ENCODE measurements at regions not wholly inside any gene's neighbourhood (a gene's known extent, or its start where the extent isn't known, plus 50 kb on each side); places are given as distances from the start of the nearest gene placed in this dataset.
A peak's percentile ranks its signal among the peaks of the same experiment; 100 is the strongest.

GRCh38 chr20:50259705-50260478 lies 69.3 kb downstream of the CEBPB start:
- H3K36me3 ChIP-seq (ENCODE audit: control insufficient read depth in 4 of 4, insufficient read depth in 4 of 4, low read length in 3 of 4), result no peaks in the 10 kb centered on the region
- no peaks in the 10 kb centered on the region for H3K27me3 ChIP-seq (replicated peaks in 2 of 5; ENCODE audit: control insufficient read depth in 4 of 5, insufficient read depth in 5 of 5, low read length in 4 of 5)
- peak in 2 of 3 donors; percentile 44 to 48 for DNase-seq
- H3K27ac ChIP-seq (ENCODE audit: insufficient read depth in 1 of 2, low read depth in 1 of 2, low read length in 2 of 2, poor library complexity in 1 of 2, severe bottlenecking in 2 of 2), result no peak overlapping the region
- WGBS (ENCODE audit: insufficient coverage), result 22% methylated on average over 9 of the region's 9 CpGs
- ChIA-PET CTCF (interaction anchor here (1.1 to 1.6 kb wide), 5 partner anchors 11 to 319 kb away, joined by 3 to 4 read pairs (median 3); partner anchors contain the start of gene CEBPB), POLR2A (interaction anchor here (1.5 kb wide), 1 partner anchor 11 kb away, joined by 4 read pairs; no protein-coding TSS in a partner anchor)
- no peaks in the 10 kb centered on the region for H3K9me3 ChIP-seq (ENCODE audit: control extremely low read depth in 1 of 5, control insufficient read depth in 4 of 5, insufficient read depth in 2 of 5, low read depth in 1 of 5, low read length in 4 of 5)
- peak overlapping the region in 1 of 7 experiments; percentile 36 for H3K4me3 ChIP-seq (ENCODE audit: control insufficient read depth in 1 of 7, extremely low read depth in 1 of 7, insufficient read depth in 4 of 7, low read depth in 2 of 7, low read length in 6 of 7)
- H3K4me1 ChIP-seq (ENCODE audit: control extremely low read depth in 1 of 4, control insufficient read depth in 4 of 4, insufficient read depth in 4 of 4, low read length in 3 of 4), result peaks cover 3 to 35% (median 28%) of the 10 kb centered on the region in 4 experiments

- Histone ChIP-seq H3K36me3 (ENCODE audit: control insufficient read depth in 4 of 4, insufficient read depth in 4 of 4, low read length in 3 of 4) (no peaks in the 10 kb centered on the region), H3K4me3 (ENCODE audit: control insufficient read depth in 1 of 7, extremely low read depth in 1 of 7, insufficient read depth in 4 of 7, low read depth in 2 of 7, low read length in 6 of 7) (peak overlapping the region in 1 of 7 experiments; percentile 36), H3K4me1 (ENCODE audit: control extremely low read depth in 1 of 4, control insufficient read depth in 4 of 4, insufficient read depth in 4 of 4, low read length in 3 of 4) (peaks cover 3 to 39% (median 28%) of the 10 kb centered on the region in 4 experiments), H3K27me3 (replicated peaks in 2 of 5; ENCODE audit: control insufficient read depth in 4 of 5, insufficient read depth in 5 of 5, low read length in 4 of 5) (no peaks in the 10 kb centered on the region), H3K27ac (ENCODE audit: insufficient read depth in 1 of 2, low read depth in 1 of 2, low read length in 2 of 2, poor library complexity in 1 of 2, severe bottlenecking in 2 of 2) (peak overlapping the region in 1 of 2 experiments; percentile 49), H3K9me3 (ENCODE audit: control extremely low read depth in 1 of 5, control insufficient read depth in 4 of 5, insufficient read depth in 2 of 5, low read depth in 1 of 5, low read length in 4 of 5) (no peaks in the 10 kb centered on the region)
- 22% methylated on average over 6 of the region's 8 CpGs for WGBS (ENCODE audit: insufficient coverage)
- peak; percentile 57 to 92 (median 90) for DNase-seq
- ChIA-PET POLR2A (interaction anchor here (0.6 to 1.5 kb wide), 2 partner anchors 10 to 1527 kb away, joined by 3 to 4 read pairs; no protein-coding TSS in a partner anchor), CTCF (interaction anchor here (1.0 to 1.5 kb wide), 4 partner anchors 13 to 319 kb away, joined by 3 to 4 read pairs (median 4); partner anchors contain the start of gene CEBPB)
Observed at GRCh38 chr20:50260479-50261221, 70.0 kb downstream of the CEBPB start.

GRCh38 chr20:50261471-50262212 lies 71.0 kb downstream of the CEBPB start:
- ChIA-PET POLR2A (interaction anchor here (0.6 kb wide), 1 partner anchor 1526 kb away, joined by 3 read pairs; no protein-coding TSS in a partner anchor), CTCF (interaction anchor here (1.0 kb wide), 1 partner anchor 73 kb away, joined by 4 read pairs; no protein-coding TSS in a partner anchor)
- Histone ChIP-seq H3K27ac (ENCODE audit: insufficient read depth in 1 of 2, low read depth in 1 of 2, low read length in 2 of 2, poor library complexity in 1 of 2, severe bottlenecking in 2 of 2) (peak overlapping the region in 1 of 2 experiments; percentile 49), H3K4me1 (ENCODE audit: control extremely low read depth in 1 of 4, control insufficient read depth in 4 of 4, insufficient read depth in 4 of 4, low read length in 3 of 4) (peaks cover 3 to 41% (median 28%) of the 10 kb centered on the region in 4 experiments), H3K9me3 (ENCODE audit: control extremely low read depth in 1 of 5, control insufficient read depth in 4 of 5, insufficient read depth in 2 of 5, low read depth in 1 of 5, low read length in 4 of 5) (no peaks in the 10 kb centered on the region), H3K4me3 (ENCODE audit: control insufficient read depth in 1 of 7, extremely low read depth in 1 of 7, insufficient read depth in 4 of 7, low read depth in 2 of 7, low read length in 6 of 7) (no peak overlapping the region), H3K36me3 (ENCODE audit: control insufficient read depth in 4 of 4, insufficient read depth in 4 of 4, low read length in 3 of 4) (no peaks in the 10 kb centered on the region), H3K27me3 (replicated peaks in 2 of 5; ENCODE audit: control insufficient read depth in 4 of 5, insufficient read depth in 5 of 5, low read length in 4 of 5) (no peaks in the 10 kb centered on the region)
- DNase-seq, result no peak
- WGBS (ENCODE audit: insufficient coverage), result 81% methylated on average over 3 of the region's 7 CpGs

GRCh38 chr20:50263831-50264230 lies 73.2 kb downstream of the CEBPB start:
- CTCF ChIA-PET, result interaction anchor here (1.4 to 2.0 kb wide), 2 partner anchors 64 to 84 kb away, joined by 3 to 5 read pairs; no protein-coding TSS in a partner anchor
- 100% methylated on average over 2 of the region's 3 CpGs for WGBS (ENCODE audit: insufficient coverage)
- Histone ChIP-seq H3K36me3 (ENCODE audit: control insufficient read depth in 4 of 4, insufficient read depth in 4 of 4, low read length in 3 of 4) (no peaks in the 10 kb centered on the region), H3K4me3 (ENCODE audit: control insufficient read depth in 1 of 7, extremely low read depth in 1 of 7, insufficient read depth in 4 of 7, low read depth in 2 of 7, low read length in 6 of 7) (no peak overlapping the region), H3K27me3 (replicated peaks in 2 of 5; ENCODE audit: control insufficient read depth in 4 of 5, insufficient read depth in 5 of 5, low read length in 4 of 5) (no peaks in the 10 kb centered on the region), H3K4me1 (ENCODE audit: control extremely low read depth in 1 of 4, control insufficient read depth in 4 of 4, insufficient read depth in 4 of 4, low read length in 3 of 4) (peaks cover 3 to 41% (median 29%) of the 10 kb centered on the region in 4 experiments), H3K27ac (ENCODE audit: insufficient read depth in 1 of 2, low read depth in 1 of 2, low read length in 2 of 2, poor library complexity in 1 of 2, severe bottlenecking in 2 of 2) (no peak overlapping the region), H3K9me3 (ENCODE audit: control extremely low read depth in 1 of 5, control insufficient read depth in 4 of 5, insufficient read depth in 2 of 5, low read depth in 1 of 5, low read length in 4 of 5) (no peaks in the 10 kb centered on the region)
- POLR2A ChIA-PET, result interaction anchor here (0.5 to 0.6 kb wide), 2 partner anchors 10 to 20 kb away, joined by 3 read pairs; no protein-coding TSS in a partner anchor
- no peak for DNase-seq

- POLR2A ChIA-PET, result interaction anchor here (0.5 to 0.6 kb wide), 2 partner anchors 9 to 19 kb away, joined by 3 read pairs; no protein-coding TSS in a partner anchor
- Histone ChIP-seq H3K9me3 (ENCODE audit: control extremely low read depth in 1 of 5, control insufficient read depth in 4 of 5, insufficient read depth in 2 of 5, low read depth in 1 of 5, low read length in 4 of 5) (no peaks in the 10 kb centered on the region), H3K4me3 (ENCODE audit: control insufficient read depth in 1 of 7, extremely low read depth in 1 of 7, insufficient read depth in 4 of 7, low read depth in 2 of 7, low read length in 6 of 7) (no peak overlapping the region), H3K27ac (ENCODE audit: insufficient read depth in 1 of 2, low read depth in 1 of 2, low read length in 2 of 2, poor library complexity in 1 of 2, severe bottlenecking in 2 of 2) (no peak overlapping the region), H3K27me3 (replicated peaks in 2 of 5; ENCODE audit: control insufficient read depth in 4 of 5, insufficient read depth in 5 of 5, low read length in 4 of 5) (no peaks in the 10 kb centered on the region), H3K4me1 (ENCODE audit: control extremely low read depth in 1 of 4, control insufficient read depth in 4 of 4, insufficient read depth in 4 of 4, low read length in 3 of 4) (peaks cover 3 to 33% (median 23%) of the 10 kb centered on the region in 4 experiments), H3K36me3 (ENCODE audit: control insufficient read depth in 4 of 4, insufficient read depth in 4 of 4, low read length in 3 of 4) (no peaks in the 10 kb centered on the region)
- no peak for DNase-seq
- CTCF ChIA-PET, result interaction anchor here (1.2 to 2.0 kb wide), 3 partner anchors 32 to 83 kb away, joined by 3 to 5 read pairs (median 3); no protein-coding TSS in a partner anchor
- 98% methylated on average over 13 of the region's 13 CpGs for WGBS (ENCODE audit: insufficient coverage)
Observed at GRCh38 chr20:50264534-50265145, 74.0 kb downstream of the CEBPB start.

- POLR2A ChIA-PET, result no interaction called here
- H3K4me3 ChIP-seq (ENCODE audit: control insufficient read depth in 1 of 7, extremely low read depth in 1 of 7, insufficient read depth in 4 of 7, low read depth in 2 of 7, low read length in 6 of 7), result no peak overlapping the region
- H3K36me3 ChIP-seq (ENCODE audit: control insufficient read depth in 4 of 4, insufficient read depth in 4 of 4, low read length in 3 of 4), result no peaks in the 10 kb centered on the region
- H3K4me1 ChIP-seq (ENCODE audit: control extremely low read depth in 1 of 4, control insufficient read depth in 4 of 4, insufficient read depth in 4 of 4, low read length in 3 of 4), result peaks cover 0 to 33% (median 21%) of the 10 kb centered on the region in 4 experiments
- WGBS (ENCODE audit: insufficient coverage), result 99% methylated on average over 10 of the region's 12 CpGs
- no peak overlapping the region for H3K27ac ChIP-seq (ENCODE audit: insufficient read depth in 1 of 2, low read depth in 1 of 2, low read length in 2 of 2, poor library complexity in 1 of 2, severe bottlenecking in 2 of 2)
- DNase-seq, result no peak
- H3K27me3 ChIP-seq (replicated peaks in 2 of 5; ENCODE audit: control insufficient read depth in 4 of 5, insufficient read depth in 5 of 5, low read length in 4 of 5), result no peaks in the 10 kb centered on the region
- H3K9me3 ChIP-seq (ENCODE audit: control extremely low read depth in 1 of 5, control insufficient read depth in 4 of 5, insufficient read depth in 2 of 5, low read depth in 1 of 5, low read length in 4 of 5), result no peaks in the 10 kb centered on the region
- CTCF ChIA-PET, result interaction anchor here (1.0 to 2.0 kb wide), 4 partner anchors 9 to 82 kb away, joined by 3 to 5 read pairs (median 3); no protein-coding TSS in a partner anchor
Observed at GRCh38 chr20:50265245-50265946, 74.8 kb downstream of the CEBPB start.

All from common myeloid progenitor, CD34-positive (primary cell).